HEK293 (cell line): ENCODE measurements at regions not wholly inside any gene's neighbourhood (a gene's known extent, or its start where the extent isn't known, plus 50 kb on each side); places are given as distances from the start of the nearest gene placed in this dataset.

Experiments used
- BCL11A ChIP-seq: fragments of 450-650 bp; formaldehyde crosslinking; IDR thresholded peaks from 2 replicates; pipeline ENCODE4 v1.5.1; 2016; ENCODE audit warnings: low read depth, missing biosample characterization, missing genetic modification characterization
- HOXA7 ChIP-seq: sonication (generic); formaldehyde crosslinking; IDR thresholded peaks from 2 replicates; pipeline ENCODE4 v1.8.1; 2022; ENCODE audit warnings: missing genetic modification reagents, borderline replicate concordance
- HOXD13 ChIP-seq: sonication (generic); formaldehyde crosslinking; IDR thresholded peaks from 2 replicates; pipeline ENCODE4 v1.8.0; 2022; ENCODE audit warnings: missing genetic modification reagents, borderline replicate concordance
- PRDM2 ChIP-seq: fragments of 450-650 bp; formaldehyde crosslinking; IDR thresholded peaks from 2 replicates; pipeline ENCODE4 v1.5.1; 2016; ENCODE audit warnings: missing biosample characterization, missing genetic modification characterization, borderline replicate concordance
- SALL2 ChIP-seq: fragments of 450-650 bp; formaldehyde crosslinking; IDR thresholded peaks from 2 replicates; pipeline ENCODE4 v1.5.0; 2017; ENCODE audit warnings: missing biosample characterization, mild to moderate bottlenecking, missing genetic modification characterization, borderline replicate concordance
- SCRT1 ChIP-seq: fragments of 450-650 bp; formaldehyde crosslinking; IDR thresholded peaks from 2 replicates; pipeline ENCODE4 v1.5.1; 2016; ENCODE audit warnings: missing biosample characterization, missing genetic modification characterization, borderline replicate concordance
- TRIM28 ChIP-seq: IDR thresholded peaks from 2 replicates; pipeline ENCODE4 v1.6.1; 2011; ENCODE audit warnings: low read length, control low read depth, borderline replicate concordance
- TSHZ1 ChIP-seq: fragments of 450-650 bp; formaldehyde crosslinking; IDR thresholded peaks from 2 replicates; pipeline ENCODE4 v1.5.1; 2016; ENCODE audit warnings: missing biosample characterization, missing genetic modification characterization, borderline replicate concordance
- ZBTB20 ChIP-seq: fragments of 450-650 bp; formaldehyde crosslinking; IDR thresholded peaks from 2 replicates; pipeline ENCODE4 v1.5.1; 2016; ENCODE audit warnings: missing biosample characterization, missing genetic modification characterization
- ZBTB6 ChIP-seq: fragments of 450-650 bp; formaldehyde crosslinking; IDR thresholded peaks from 2 replicates; pipeline ENCODE4 v1.5.1; 2017; ENCODE audit warnings: missing biosample characterization, missing genetic modification characterization
- ZFP37 ChIP-seq: fragments of 450-650 bp; formaldehyde crosslinking; IDR thresholded peaks from 2 replicates; pipeline ENCODE4 v1.5.1; 2016; ENCODE audit warnings: missing biosample characterization, missing genetic modification characterization
- ZNF112 ChIP-seq: fragments of 450-650 bp; formaldehyde crosslinking; IDR thresholded peaks from 2 replicates; pipeline ENCODE4 v1.5.0; 2017; ENCODE audit warnings: missing biosample characterization, missing genetic modification characterization
- ZNF140 ChIP-seq: fragments of 450-650 bp; formaldehyde crosslinking; IDR thresholded peaks from 2 replicates; pipeline ENCODE4 v1.5.1; 2016; ENCODE audit warnings: missing biosample characterization, missing genetic modification characterization
- ZNF148 ChIP-seq: fragments of 450-650 bp; formaldehyde crosslinking; IDR thresholded peaks from 2 replicates; pipeline ENCODE4 v1.5.0; 2017; ENCODE audit warnings: missing biosample characterization, missing genetic modification characterization, borderline replicate concordance
- ZNF157 ChIP-seq: fragments of 450-650 bp; formaldehyde crosslinking; IDR thresholded peaks from 2 replicates; pipeline ENCODE4 v1.5.1; 2016; ENCODE audit warnings: missing biosample characterization, missing genetic modification characterization
- ZNF169 ChIP-seq: fragments of 450-650 bp; formaldehyde crosslinking; IDR thresholded peaks from 2 replicates; pipeline ENCODE4 v1.5.1; 2016; ENCODE audit warnings: missing biosample characterization, missing genetic modification characterization
- ZNF239 ChIP-seq: fragments of 450-650 bp; formaldehyde crosslinking; IDR thresholded peaks from 2 replicates; pipeline ENCODE4 v1.5.1; 2016; ENCODE audit warnings: missing biosample characterization, missing genetic modification characterization
- ZNF266 ChIP-seq: fragments of 450-650 bp; formaldehyde crosslinking; IDR thresholded peaks from 2 replicates; pipeline ENCODE4 v1.5.1; 2016; ENCODE audit warnings: missing biosample characterization, missing genetic modification characterization, low read depth
- ZNF48 ChIP-seq: fragments of 450-650 bp; formaldehyde crosslinking; IDR thresholded peaks from 2 replicates; pipeline ENCODE4 v1.5.1; 2016; ENCODE audit warnings: missing biosample characterization, missing genetic modification characterization
- ZNF560 ChIP-seq: fragments of 450-650 bp; formaldehyde crosslinking; IDR thresholded peaks from 2 replicates; pipeline ENCODE4 v1.5.1; 2017; ENCODE audit warnings: missing biosample characterization, missing genetic modification characterization, borderline replicate concordance
- ZNF571 ChIP-seq: fragments of 450-650 bp; formaldehyde crosslinking; IDR thresholded peaks from 2 replicates; pipeline ENCODE4 v1.5.0; 2017; ENCODE audit warnings: missing biosample characterization, missing genetic modification characterization
- ZNF580 ChIP-seq: fragments of 450-650 bp; formaldehyde crosslinking; IDR thresholded peaks from 2 replicates; pipeline ENCODE4 v1.5.1; 2016; ENCODE audit warnings: missing biosample characterization, missing genetic modification characterization
- ZNF596 ChIP-seq: fragments of 450-650 bp; IDR thresholded peaks from 2 replicates; pipeline ENCODE4 v1.5.0; 2018; ENCODE audit warnings: missing biosample characterization, mild to moderate bottlenecking, missing genetic modification characterization, moderate library complexity
- ZNF600 ChIP-seq: fragments of 450-650 bp; formaldehyde crosslinking; IDR thresholded peaks from 2 replicates; pipeline ENCODE4 v1.5.1; 2016; ENCODE audit warnings: missing biosample characterization, missing genetic modification characterization
- ZNF660 ChIP-seq: fragments of 450-650 bp; IDR thresholded peaks from 2 replicates; pipeline ENCODE4 v1.5.1; 2018; ENCODE audit warnings: missing biosample characterization, mild to moderate bottlenecking, missing genetic modification characterization
- ZNF670 ChIP-seq: fragments of 450-650 bp; formaldehyde crosslinking; IDR thresholded peaks from 2 replicates; pipeline ENCODE4 v1.5.1; 2016; ENCODE audit warnings: missing biosample characterization, missing genetic modification characterization, low read depth
- ZNF830 ChIP-seq: fragments of 450-650 bp; IDR thresholded peaks from 2 replicates; pipeline ENCODE4 v1.5.0; 2018; ENCODE audit warnings: missing biosample characterization, missing genetic modification characterization, low read depth, mild to moderate bottlenecking, moderate library complexity

- TF ChIP-seq ZNF596 (tag by site-specific recombination): no peak
- no peak for TF ChIP-seq ZNF830
- no peak for TF ChIP-seq ZBTB20 (tag by site-specific recombination)
- no peak for TF ChIP-seq ZNF169 (tag by site-specific recombination)
- no peak for TF ChIP-seq ZNF660 (tag by site-specific recombination)
- TF ChIP-seq SCRT1: no peak
- no peak for TF ChIP-seq ZNF112 (tag by site-specific recombination)
- TF ChIP-seq ZNF670 (tag by site-specific recombination): no peak
- TF ChIP-seq ZNF157: no peak
- no peak for TF ChIP-seq ZNF266
- TF ChIP-seq HOXA7: no peak
- no peak for TF ChIP-seq ZBTB6 (tag by site-specific recombination)
- no peak for TF ChIP-seq ZNF140
- no peak for TF ChIP-seq ZNF571 (tag by site-specific recombination)
- no peak for TF ChIP-seq TSHZ1 (tag by site-specific recombination)
- TF ChIP-seq ZNF560 (tag by site-specific recombination): no peak
- TF ChIP-seq ZNF48: no peak
- TF ChIP-seq ZNF148: no peak
- no peak for TF ChIP-seq HOXD13
- TF ChIP-seq PRDM2 (tag by site-specific recombination): no peak
- no peak for TF ChIP-seq TRIM28
- TF ChIP-seq ZNF239: no peak
- no peak for TF ChIP-seq SALL2 (tag by site-specific recombination)
- 0 out of 2 replicates have a peak, but pooled peaks have one; percentile 22 for TF ChIP-seq ZFP37
- no peak for TF ChIP-seq ZNF580 (tag by site-specific recombination)
- TF ChIP-seq BCL11A (tag by site-specific recombination): no peak
- TF ChIP-seq ZNF600 (tag by site-specific recombination): 0 out of 2 replicates have a peak, but pooled peaks have one; percentile 22
Measured at GRCh38 chrX:155767051-155767875, 113.9 kb upstream of the VAMP7 start (continued).
